Suprapubic skin (tissue), 4 donors: ENCODE measurements at regions not wholly inside any gene's neighbourhood (a gene's known extent, or its start where the extent isn't known, plus 50 kb on each side); places are given as distances from the start of the nearest gene placed in this dataset.

ENCODE experiments used
- DNase-seq, 2 donors: peaks; one replicate each; pipeline ENCODE4 v3.0.0-alpha.2; 2019; ENCODE audit warnings: low spot score in 2 of 2
- H3K27ac ChIP-seq: fragments of 200-600 bp; sonication (generic); one replicate; pipeline ENCODE4 v1.5.1; 2019
- H3K27me3 ChIP-seq: fragments of 200-600 bp; sonication (generic); one replicate; pipeline ENCODE4 v1.5.1; 2019
- H3K36me3 ChIP-seq: fragments of 200-600 bp; sonication (generic); one replicate; pipeline ENCODE4 v1.5.1; 2019
- H3K4me1 ChIP-seq: fragments of 200-600 bp; sonication (generic); one replicate; pipeline ENCODE4 v1.5.1; 2019
- H3K4me3 ChIP-seq: fragments of 200-600 bp; sonication (generic); one replicate; pipeline ENCODE4 v1.5.1; 2019; ENCODE audit warnings: mild to moderate bottlenecking
- H3K9me3 ChIP-seq: fragments of 200-600 bp; sonication (generic); one replicate; pipeline ENCODE4 v1.5.1; 2019
- EP300 ChIP-seq: sonication (generic); formaldehyde crosslinking; IDR thresholded peaks from one replicate; pipeline ENCODE4 v1.6.1; 2017; ENCODE audit warnings: antibody characterized with exemption
- POLR2A ChIP-seq, 2 donors: fragments of 450-650 bp; IDR thresholded peaks; one replicate each; pipeline ENCODE4 v1.6.1; 2017; ENCODE audit warnings: antibody characterized with exemption in 2 of 2, mild to moderate bottlenecking in 2 of 2, moderate library complexity in 2 of 2
- POLR2AphosphoS5 ChIP-seq, 3 donors: sonication (generic); formaldehyde crosslinking; IDR thresholded peaks; one replicate each; pipeline ENCODE4 v1.6.1; 2017; ENCODE audit warnings: antibody characterized with exemption in 3 of 3
- WGBS: methylation state at CpG from one replicate; pipeline ENCODE4 v1.1.5; 2018; 5-methylcytosine and 5-hydroxymethylcytosine counted together
- TF ChIP-seq, protein P1 (sequence below), 2 donors: fragments of 200-600 bp in 1 of 2; fragments of 450-650 bp in 1 of 2; sonication (generic) in 1 of 2; IDR thresholded peaks; one replicate each; pipeline ENCODE4 v1.5.1; 2016 to 2019; ENCODE audit warnings: antibody characterized with exemption in 2 of 2, mild to moderate bottlenecking in 1 of 2, moderate library complexity in 1 of 2

- H3K9me3 ChIP-seq, result no peaks in the 10 kb centered on the region
- H3K36me3 ChIP-seq, result no peaks in the 10 kb centered on the region
- H3K4me3 ChIP-seq, result no peak overlapping the region
- H3K27me3 ChIP-seq, result no peaks in the 10 kb centered on the region
- TF ChIP-seq EP300, result no peak
- TF ChIP-seq, protein P1, sequence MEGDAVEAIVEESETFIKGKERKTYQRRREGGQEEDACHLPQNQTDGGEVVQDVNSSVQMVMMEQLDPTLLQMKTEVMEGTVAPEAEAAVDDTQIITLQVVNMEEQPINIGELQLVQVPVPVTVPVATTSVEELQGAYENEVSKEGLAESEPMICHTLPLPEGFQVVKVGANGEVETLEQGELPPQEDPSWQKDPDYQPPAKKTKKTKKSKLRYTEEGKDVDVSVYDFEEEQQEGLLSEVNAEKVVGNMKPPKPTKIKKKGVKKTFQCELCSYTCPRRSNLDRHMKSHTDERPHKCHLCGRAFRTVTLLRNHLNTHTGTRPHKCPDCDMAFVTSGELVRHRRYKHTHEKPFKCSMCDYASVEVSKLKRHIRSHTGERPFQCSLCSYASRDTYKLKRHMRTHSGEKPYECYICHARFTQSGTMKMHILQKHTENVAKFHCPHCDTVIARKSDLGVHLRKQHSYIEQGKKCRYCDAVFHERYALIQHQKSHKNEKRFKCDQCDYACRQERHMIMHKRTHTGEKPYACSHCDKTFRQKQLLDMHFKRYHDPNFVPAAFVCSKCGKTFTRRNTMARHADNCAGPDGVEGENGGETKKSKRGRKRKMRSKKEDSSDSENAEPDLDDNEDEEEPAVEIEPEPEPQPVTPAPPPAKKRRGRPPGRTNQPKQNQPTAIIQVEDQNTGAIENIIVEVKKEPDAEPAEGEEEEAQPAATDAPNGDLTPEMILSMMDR (IDR thresholded peaks at IDR 0.05), result no peak
- no peaks in the 10 kb centered on the region for H3K4me1 ChIP-seq
- no peak for DNase-seq
- no peak overlapping the region for H3K27ac ChIP-seq
- WGBS, result 57% methylated on average over 2 of the region's 2 CpGs
These were observed 344.1 kb downstream of the TDRD15 start for GRCh38 chr2:21467910-21468309.

GRCh38 chr2:21468624-21469023 lies 344.9 kb downstream of the TDRD15 start:
- no peak overlapping the region for H3K27ac ChIP-seq
- no peak for DNase-seq
- 44% methylated on average over 4 of the region's 4 CpGs for WGBS
- H3K36me3 ChIP-seq, result no peaks in the 10 kb centered on the region
- no peaks in the 10 kb centered on the region for H3K27me3 ChIP-seq
- no peak overlapping the region for H3K4me3 ChIP-seq
- H3K9me3 ChIP-seq, result no peaks in the 10 kb centered on the region
- no peak for TF ChIP-seq EP300
- TF ChIP-seq, protein P1 (IDR thresholded peaks at IDR 0.05), result no peak
- TF ChIP-seq POLR2AphosphoS5 (IDR thresholded peaks at IDR 0.05), result no peak
- no peak for TF ChIP-seq POLR2A (IDR thresholded peaks at IDR 0.05)
- H3K4me1 ChIP-seq, result no peaks in the 10 kb centered on the region

DNA sequence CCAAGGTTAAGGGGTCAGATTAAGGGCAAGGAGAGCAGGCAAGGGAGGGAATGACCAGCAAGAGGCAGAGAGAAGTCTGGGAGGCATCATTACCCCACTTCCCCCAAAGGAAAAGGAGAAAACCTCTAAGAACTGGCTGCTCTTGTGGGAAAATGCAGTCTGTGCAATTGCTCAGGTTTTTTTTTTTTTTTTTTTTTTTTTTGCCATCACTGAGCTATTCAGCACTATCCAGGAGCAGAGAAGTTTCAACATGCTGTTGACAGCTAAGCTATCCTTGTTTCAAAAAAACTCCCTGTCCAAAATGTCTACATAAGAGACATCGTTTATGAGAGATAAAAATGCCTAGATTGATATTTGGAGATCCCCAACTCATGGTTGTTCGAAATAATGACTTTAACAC lies 345.4 kb downstream of the TDRD15 start:
- DNase-seq, result no peak
- TF ChIP-seq, protein P1 (IDR thresholded peaks at IDR 0.05), result no peak
- no peak for TF ChIP-seq POLR2A (IDR thresholded peaks at IDR 0.05)
- no peak for TF ChIP-seq EP300
- TF ChIP-seq POLR2AphosphoS5 (IDR thresholded peaks at IDR 0.05), result no peak
- Histone ChIP-seq H3K27me3 (no peaks in the 10 kb centered on the region), H3K36me3 (no peaks in the 10 kb centered on the region), H3K27ac (no peak overlapping the region), H3K9me3 (no peaks in the 10 kb centered on the region), H3K4me3 (no peak overlapping the region), H3K4me1 (no peaks in the 10 kb centered on the region)
- WGBS, result 54% methylated on average over 2 of the region's 2 CpGs

DNA sequence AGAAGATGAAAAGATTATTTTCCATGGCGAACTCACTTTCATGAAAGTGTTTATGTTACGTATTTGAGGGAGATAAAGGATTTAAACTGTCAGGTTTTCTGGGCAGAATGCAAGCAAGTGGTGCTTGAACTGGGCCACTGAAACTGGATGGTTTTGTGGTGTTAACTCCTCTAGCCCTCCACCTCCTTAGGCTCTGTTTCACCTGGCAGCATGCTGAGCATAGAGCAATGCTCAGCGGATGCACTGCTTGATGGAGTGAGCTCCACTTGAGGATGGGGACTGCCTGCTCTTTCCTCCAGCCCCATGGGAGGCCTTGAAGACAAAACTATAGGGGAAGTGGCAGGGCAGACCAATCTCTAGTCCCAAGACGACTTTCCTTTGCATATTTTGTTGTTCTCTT lies 345.8 kb downstream of the TDRD15 start:
- H3K36me3 ChIP-seq, result no peaks in the 10 kb centered on the region
- WGBS, result 83% methylated on average over 4 of the region's 4 CpGs

GRCh38 chr2:21480162-21480561 lies 356.4 kb downstream of the TDRD15 start:
- Histone ChIP-seq H3K9me3 (no peaks in the 10 kb centered on the region), H3K4me3 (no peak overlapping the region), H3K36me3 (no peaks in the 10 kb centered on the region), H3K27me3 (no peaks in the 10 kb centered on the region), H3K4me1 (no peaks in the 10 kb centered on the region), H3K27ac (no peak overlapping the region)
- DNase-seq, result no peak
- 69% methylated on average over 2 of the region's 2 CpGs for WGBS
- TF ChIP-seq POLR2AphosphoS5 (IDR thresholded peaks at IDR 0.05) (no peak), POLR2A (IDR thresholded peaks at IDR 0.05) (no peak), EP300 (no peak)
- TF ChIP-seq, protein P1 (IDR thresholded peaks at IDR 0.05), result no peak

More for the DNA sequence above, 345.8 kb downstream of the TDRD15 start:
- no peaks in the 10 kb centered on the region for H3K9me3 ChIP-seq
- no peak for TF ChIP-seq POLR2AphosphoS5 (IDR thresholded peaks at IDR 0.05)
- TF ChIP-seq EP300, result no peak
- TF ChIP-seq, protein P1 (IDR thresholded peaks at IDR 0.05), result no peak
- no peak for TF ChIP-seq POLR2A (IDR thresholded peaks at IDR 0.05)
- H3K4me1 ChIP-seq, result no peaks in the 10 kb centered on the region
- H3K4me3 ChIP-seq, result no peak overlapping the region
- no peaks in the 10 kb centered on the region for H3K27me3 ChIP-seq
- DNase-seq, result no peak
- no peak overlapping the region for H3K27ac ChIP-seq
